Retina (tissue), 1 donor: ENCODE measurements at regions not wholly inside any gene's neighbourhood (a gene's known extent, or its start where the extent isn't known, plus 50 kb on each side); places are given as distances from the start of the nearest gene placed in this dataset.
"Not testable (repeated sequence)": the region's sequence is repeated elsewhere in the genome, so short reads cannot be mapped to it uniquely, and the experiment has no call there.

Experiments used
- DNase-seq: peaks from one replicate; pipeline ENCODE4 v3.0.0-alpha.2; 2016

- no peak for DNase-seq
These were observed 222.5 kb upstream of the TCERG1L start for GRCh38 chr10:131533846-131534526.

GRCh38 chr10:131534836-131535235, 223.3 kb upstream of the TCERG1L start:
- DNase-seq, result no peak

GRCh38 chr10:131536676-131537075, 225.2 kb upstream of the TCERG1L start:
- no peak for DNase-seq

GRCh38 chr10:131537281-131537680, 225.8 kb upstream of the TCERG1L start:
- DNase-seq, result no peak

GRCh38 chr10:131544495-131544894, 233.0 kb upstream of the TCERG1L start:
- no peak for DNase-seq

GRCh38 chr10:131546086-131546810, 234.7 kb upstream of the TCERG1L start:
- no peak for DNase-seq

GRCh38 chr10:131547129-131547799, 235.7 kb upstream of the TCERG1L start:
- no peak for DNase-seq

- DNase-seq, result no peak
These were observed 236.7 kb upstream of the TCERG1L start for GRCh38 chr10:131548176-131548575.

- DNase-seq, result no peak
These were observed 237.6 kb upstream of the TCERG1L start for GRCh38 chr10:131549116-131549515.

- no peak for DNase-seq
These were observed 241.6 kb upstream of the TCERG1L start for GRCh38 chr10:131553121-131553520.

- DNase-seq, result no peak
These were observed 242.1 kb upstream of the TCERG1L start for GRCh38 chr10:131553581-131553980.

- no peak for DNase-seq
These were observed 243.3 kb upstream of the TCERG1L start for GRCh38 chr10:131554821-131555220.

GRCh38 chr10:131555406-131555805, 243.9 kb upstream of the TCERG1L start:
- no peak for DNase-seq

- no peak for DNase-seq
These were observed 244.8 kb upstream of the TCERG1L start for GRCh38 chr10:131556061-131556896.

GRCh38 chr10:131556897-131557495, 245.5 kb upstream of the TCERG1L start:
- no peak for DNase-seq

- not testable (repeated sequence) for DNase-seq
These were observed 246.4 kb upstream of the TCERG1L start for GRCh38 chr10:131557956-131558355.

GRCh38 chr10:131559450-131559911, 248.0 kb upstream of the TCERG1L start:
- DNase-seq, result no peak

GRCh38 chr10:131560166-131560565, 248.6 kb upstream of the TCERG1L start:
- no peak for DNase-seq

- no peak for DNase-seq
These were observed 249.3 kb upstream of the TCERG1L start for GRCh38 chr10:131560706-131561355.

- no peak for DNase-seq
These were observed 250.4 kb upstream of the TCERG1L start for GRCh38 chr10:131561897-131562296.

- no peak for DNase-seq
These were observed 251.9 kb upstream of the TCERG1L start for GRCh38 chr10:131563411-131563810.
